NCI-H2081 treated with DMSO at 0.1 percent for 48 hours (cell line): ENCODE measurements at regions not wholly inside any gene's neighbourhood (a gene's known extent, or its start where the extent isn't known, plus 50 kb on each side); places are given as distances from the start of the nearest gene placed in this dataset.

ENCODE experiments used
- DNase-seq: peaks from one replicate; lab custom pipeline; 2025; lab: John Stamatoyannopoulos, UW

GRCh38 chrX:20521222-20521621 lies 254.5 kb upstream of the RPS6KA3 start:
- DNase-seq, result no peak

- no peak for DNase-seq
These were observed 253.1 kb upstream of the RPS6KA3 start for GRCh38 chrX:20519826-20520225.

- no peak for DNase-seq
These were observed 252.4 kb upstream of the RPS6KA3 start for GRCh38 chrX:20519146-20519545.

- DNase-seq, result no peak
These were observed 250.9 kb upstream of the RPS6KA3 start for GRCh38 chrX:20517565-20517964.

- no peak for DNase-seq
These were observed 249.2 kb upstream of the RPS6KA3 start for GRCh38 chrX:20515841-20516461.

GRCh38 chrX:20514358-20514757 lies 247.6 kb upstream of the RPS6KA3 start:
- DNase-seq, result no peak

- DNase-seq, result no peak
These were observed 246.5 kb upstream of the RPS6KA3 start for GRCh38 chrX:20513185-20513584.

GRCh38 chrX:20511792-20512191 lies 245.1 kb upstream of the RPS6KA3 start:
- DNase-seq, result no peak

GRCh38 chrX:20507901-20508620 lies 241.4 kb upstream of the RPS6KA3 start:
- no peak for DNase-seq

GRCh38 chrX:20506739-20507138 lies 240.0 kb upstream of the RPS6KA3 start:
- DNase-seq, result no peak

- DNase-seq, result no peak
These were observed 234.2 kb upstream of the RPS6KA3 start for GRCh38 chrX:20500949-20501348.

- no peak for DNase-seq
These were observed 233.6 kb upstream of the RPS6KA3 start for GRCh38 chrX:20500171-20500865.

- DNase-seq, result no peak
These were observed 233.1 kb upstream of the RPS6KA3 start for GRCh38 chrX:20499763-20500162.

- no peak for DNase-seq
These were observed 232.3 kb upstream of the RPS6KA3 start for GRCh38 chrX:20498851-20499635.

GRCh38 chrX:20495575-20495974 lies 228.9 kb upstream of the RPS6KA3 start:
- DNase-seq, result no peak

- no peak for DNase-seq
These were observed 221.8 kb upstream of the RPS6KA3 start for GRCh38 chrX:20488473-20488872.

GRCh38 chrX:20487227-20487626 lies 220.5 kb upstream of the RPS6KA3 start:
- no peak for DNase-seq

GRCh38 chrX:20481632-20482031 lies 214.9 kb upstream of the RPS6KA3 start:
- DNase-seq, result no peak

GRCh38 chrX:20479896-20480295 lies 213.2 kb upstream of the RPS6KA3 start:
- DNase-seq, result no peak

GRCh38 chrX:20479048-20479447 lies 212.3 kb upstream of the RPS6KA3 start:
- DNase-seq, result no peak

GRCh38 chrX:20477836-20478524 lies 211.3 kb upstream of the RPS6KA3 start:
- peak; percentile 81 for DNase-seq

- DNase-seq, result no peak
These were observed 210.5 kb upstream of the RPS6KA3 start for GRCh38 chrX:20477219-20477618.
